Ishikawa (cell line): ENCODE measurements at regions not wholly inside any gene's neighbourhood (a gene's known extent, or its start where the extent isn't known, plus 50 kb on each side); places are given as distances from the start of the nearest gene placed in this dataset.

ENCODE experiments used
- CEBPB ChIP-seq: IDR thresholded peaks from 2 replicates; pipeline ENCODE4 v1.6.1; 2012
- CREB1 ChIP-seq: IDR thresholded peaks from 2 replicates; pipeline ENCODE4 v1.6.1; 2012; ENCODE audit warnings: low read depth
- EGR1 ChIP-seq: IDR thresholded peaks from 2 replicates; pipeline ENCODE4 v1.6.1; 2012
- EP300 ChIP-seq: IDR thresholded peaks from 2 replicates; pipeline ENCODE4 v1.6.1; 2012; ENCODE audit warnings: borderline replicate concordance
- FOXM1 ChIP-seq: IDR thresholded peaks from 2 replicates; pipeline ENCODE4 v1.6.1; 2012; ENCODE audit warnings: low read depth, borderline replicate concordance
- NFIC ChIP-seq: IDR thresholded peaks from 2 replicates; pipeline ENCODE4 v1.6.1; 2012
- RAD21 ChIP-seq: IDR thresholded peaks from 2 replicates; pipeline ENCODE4 v1.6.1; 2012; ENCODE audit warnings: low read depth
- TAF1 ChIP-seq: IDR thresholded peaks from 2 replicates; pipeline ENCODE4 v1.6.1; 2012; ENCODE audit warnings: low read depth, mild to moderate bottlenecking
- TCF12 ChIP-seq: IDR thresholded peaks from 2 replicates; pipeline ENCODE4 v1.6.1; 2012; ENCODE audit warnings: low read depth
- TEAD4 ChIP-seq: IDR thresholded peaks from 2 replicates; pipeline ENCODE4 v1.6.1; 2012
- USF1 ChIP-seq: IDR thresholded peaks from 2 replicates; pipeline ENCODE4 v1.6.1; 2012
- YY1 ChIP-seq: IDR thresholded peaks from 2 replicates; pipeline ENCODE4 v1.6.1; 2012; ENCODE audit warnings: low read depth
- ZBTB7A ChIP-seq: IDR thresholded peaks from 2 replicates; pipeline ENCODE4 v1.6.1; 2012; ENCODE audit warnings: low read depth
- TF ChIP-seq, protein P1 (sequence below): IDR thresholded peaks from 2 replicates; pipeline ENCODE4 v1.6.1; 2012; ENCODE audit warnings: low read depth, mild to moderate bottlenecking
- TF ChIP-seq, protein P2 (sequence below): IDR thresholded peaks from 2 replicates; pipeline ENCODE4 v1.6.1; 2012

DNA sequence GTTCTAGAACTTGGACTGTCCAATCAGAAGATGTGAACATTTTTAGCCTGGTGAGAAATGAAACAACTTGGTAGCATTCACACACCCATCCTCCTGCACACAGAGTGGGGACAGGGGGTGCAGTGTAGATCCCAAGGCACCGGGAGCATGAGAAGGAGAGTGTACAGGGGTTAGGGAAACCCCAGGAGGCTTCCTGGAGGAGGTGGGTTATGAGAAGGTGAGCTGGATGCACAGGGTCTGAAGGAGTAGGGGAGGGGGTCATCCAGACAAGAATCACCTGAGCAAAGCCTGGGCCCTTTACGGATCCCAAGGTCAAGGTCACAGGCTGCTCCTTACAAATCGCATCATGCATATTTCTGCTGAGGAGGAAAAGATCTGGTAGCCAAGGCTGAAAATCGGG, 117.5 kb upstream of the TMPRSS2 start:
- TF ChIP-seq TAF1 (no peak), RAD21 (no peak), EP300 (no peak), TCF12 (no peak), ZBTB7A (no peak), FOXM1 (no peak), TEAD4 (no peak)
- TF ChIP-seq, protein P1, sequence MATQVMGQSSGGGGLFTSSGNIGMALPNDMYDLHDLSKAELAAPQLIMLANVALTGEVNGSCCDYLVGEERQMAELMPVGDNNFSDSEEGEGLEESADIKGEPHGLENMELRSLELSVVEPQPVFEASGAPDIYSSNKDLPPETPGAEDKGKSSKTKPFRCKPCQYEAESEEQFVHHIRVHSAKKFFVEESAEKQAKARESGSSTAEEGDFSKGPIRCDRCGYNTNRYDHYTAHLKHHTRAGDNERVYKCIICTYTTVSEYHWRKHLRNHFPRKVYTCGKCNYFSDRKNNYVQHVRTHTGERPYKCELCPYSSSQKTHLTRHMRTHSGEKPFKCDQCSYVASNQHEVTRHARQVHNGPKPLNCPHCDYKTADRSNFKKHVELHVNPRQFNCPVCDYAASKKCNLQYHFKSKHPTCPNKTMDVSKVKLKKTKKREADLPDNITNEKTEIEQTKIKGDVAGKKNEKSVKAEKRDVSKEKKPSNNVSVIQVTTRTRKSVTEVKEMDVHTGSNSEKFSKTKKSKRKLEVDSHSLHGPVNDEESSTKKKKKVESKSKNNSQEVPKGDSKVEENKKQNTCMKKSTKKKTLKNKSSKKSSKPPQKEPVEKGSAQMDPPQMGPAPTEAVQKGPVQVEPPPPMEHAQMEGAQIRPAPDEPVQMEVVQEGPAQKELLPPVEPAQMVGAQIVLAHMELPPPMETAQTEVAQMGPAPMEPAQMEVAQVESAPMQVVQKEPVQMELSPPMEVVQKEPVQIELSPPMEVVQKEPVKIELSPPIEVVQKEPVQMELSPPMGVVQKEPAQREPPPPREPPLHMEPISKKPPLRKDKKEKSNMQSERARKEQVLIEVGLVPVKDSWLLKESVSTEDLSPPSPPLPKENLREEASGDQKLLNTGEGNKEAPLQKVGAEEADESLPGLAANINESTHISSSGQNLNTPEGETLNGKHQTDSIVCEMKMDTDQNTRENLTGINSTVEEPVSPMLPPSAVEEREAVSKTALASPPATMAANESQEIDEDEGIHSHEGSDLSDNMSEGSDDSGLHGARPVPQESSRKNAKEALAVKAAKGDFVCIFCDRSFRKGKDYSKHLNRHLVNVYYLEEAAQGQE, result no peak
- TF ChIP-seq, protein P2, sequence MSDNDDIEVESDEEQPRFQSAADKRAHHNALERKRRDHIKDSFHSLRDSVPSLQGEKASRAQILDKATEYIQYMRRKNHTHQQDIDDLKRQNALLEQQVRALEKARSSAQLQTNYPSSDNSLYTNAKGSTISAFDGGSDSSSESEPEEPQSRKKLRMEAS, result no peak

GRCh38 chr21:41624674-41625310, 116.8 kb upstream of the TMPRSS2 start:
- TF ChIP-seq, protein P1, result no peak
- no peak for TF ChIP-seq FOXM1
- no peak for TF ChIP-seq ZBTB7A
- TF ChIP-seq TEAD4, result no peak
- no peak for TF ChIP-seq CEBPB
- TF ChIP-seq EGR1, result no peak

DNA sequence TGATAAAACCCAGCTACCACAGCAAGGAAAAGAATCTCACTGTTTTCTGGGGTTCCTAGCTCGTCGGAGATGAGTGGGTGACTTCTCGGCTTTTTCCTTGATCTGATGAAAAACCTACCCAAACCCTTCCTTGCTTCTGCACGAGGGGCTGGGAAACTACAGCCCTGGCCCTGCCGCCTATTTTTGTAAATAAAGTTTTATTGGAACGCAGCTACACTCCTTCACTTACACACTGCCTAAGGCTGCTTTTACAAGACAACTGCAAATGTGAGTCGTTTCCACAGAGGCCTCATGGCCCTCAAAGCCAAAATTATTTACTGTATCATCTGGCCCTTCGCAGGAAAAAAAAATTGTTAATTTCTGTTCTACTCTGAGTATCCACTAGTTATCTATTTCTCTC, 116.0 kb upstream of the TMPRSS2 start:
- TF ChIP-seq FOXM1, result no peak
- TF ChIP-seq RAD21, result no peak
- TF ChIP-seq, protein P1, result no peak
- TF ChIP-seq, protein P2, result no peak
- no peak for TF ChIP-seq TAF1
- no peak for TF ChIP-seq USF1
- no peak for TF ChIP-seq TCF12
- no peak for TF ChIP-seq YY1
- TF ChIP-seq CEBPB, result no peak
- TF ChIP-seq ZBTB7A, result no peak
- TF ChIP-seq EGR1, result no peak
- no peak for TF ChIP-seq CREB1

DNA sequence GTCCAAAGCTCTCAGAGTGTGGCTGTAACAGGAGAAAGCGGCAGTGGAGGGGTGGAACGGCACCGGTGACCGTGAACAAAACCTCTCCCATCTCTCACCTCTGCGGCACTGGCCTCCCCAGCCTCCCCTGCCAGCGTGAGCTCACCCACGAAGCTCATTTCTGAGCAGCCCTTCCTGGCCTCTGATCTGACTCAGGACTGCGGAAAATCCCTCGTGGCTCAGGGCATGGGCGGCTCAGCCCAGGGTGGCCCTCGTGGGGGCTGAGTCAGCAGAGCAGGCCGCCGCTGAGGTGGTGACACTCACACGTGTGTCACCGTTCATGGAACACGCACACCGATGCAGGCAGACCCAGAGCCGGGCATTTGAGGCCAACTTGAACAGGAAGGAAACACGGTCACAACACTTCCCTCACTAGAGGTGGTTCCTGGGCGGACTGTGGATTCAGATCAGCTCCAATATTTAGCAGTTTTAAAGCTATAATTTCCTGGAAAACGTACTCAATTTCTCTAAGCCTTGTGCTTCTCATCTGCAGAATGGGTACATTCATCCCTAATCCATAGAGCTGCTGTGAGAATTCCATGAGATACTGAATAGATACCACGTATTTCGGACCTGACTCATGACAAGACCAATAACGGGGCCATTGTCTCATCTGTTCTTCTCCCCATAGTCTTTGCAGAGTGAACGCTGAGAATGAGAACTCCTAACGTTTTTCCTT, 115.0 kb upstream of the TMPRSS2 start:
- TF ChIP-seq, protein P2, result no peak
- no peak for TF ChIP-seq CEBPB
- TF ChIP-seq NFIC, result no peak
- no peak for TF ChIP-seq CREB1
- no peak for TF ChIP-seq ZBTB7A
- TF ChIP-seq FOXM1, result no peak
- no peak for TF ChIP-seq TCF12
- no peak for TF ChIP-seq TEAD4
- TF ChIP-seq YY1, result no peak

DNA sequence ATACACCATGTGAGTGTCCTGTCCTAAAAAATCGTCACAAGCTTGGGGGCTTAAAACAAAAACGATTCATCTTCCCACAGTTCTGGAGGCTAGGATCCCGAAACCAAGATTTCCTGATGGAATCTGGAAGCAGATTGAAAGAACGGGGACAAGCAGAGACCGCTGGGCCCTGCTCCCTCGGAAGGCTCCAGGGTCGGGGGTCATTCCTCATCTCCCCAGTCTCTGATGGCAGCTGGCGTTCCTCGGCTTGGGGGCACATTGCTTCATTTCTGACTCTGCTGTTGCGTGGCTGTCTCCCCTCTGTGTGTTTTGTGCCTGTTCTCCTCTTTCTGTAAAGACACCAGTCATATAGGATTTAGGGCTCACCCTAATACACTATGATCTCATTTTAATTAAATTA, 114.2 kb upstream of the TMPRSS2 start:
- no peak for TF ChIP-seq EP300
- no peak for TF ChIP-seq TEAD4
- no peak for TF ChIP-seq CREB1
- TF ChIP-seq TAF1, result no peak
- TF ChIP-seq EGR1, result no peak
- TF ChIP-seq YY1, result no peak
- TF ChIP-seq CEBPB, result no peak
- TF ChIP-seq TCF12, result no peak
